HG03432 (cell line): ENCODE measurements at regions not wholly inside any gene's neighbourhood (a gene's known extent, or its start where the extent isn't known, plus 50 kb on each side); places are given as distances from the start of the nearest gene placed in this dataset.

Source experiments
- ATAC-seq: cut with Tn5 transposase; IDR thresholded peaks from one replicate; pipeline ENCODE4 v1.9.1; 2021; ENCODE audit warnings: mild to moderate bottlenecking, moderate library complexity; ENCODE audit not compliant: unreplicated experiment

DNA sequence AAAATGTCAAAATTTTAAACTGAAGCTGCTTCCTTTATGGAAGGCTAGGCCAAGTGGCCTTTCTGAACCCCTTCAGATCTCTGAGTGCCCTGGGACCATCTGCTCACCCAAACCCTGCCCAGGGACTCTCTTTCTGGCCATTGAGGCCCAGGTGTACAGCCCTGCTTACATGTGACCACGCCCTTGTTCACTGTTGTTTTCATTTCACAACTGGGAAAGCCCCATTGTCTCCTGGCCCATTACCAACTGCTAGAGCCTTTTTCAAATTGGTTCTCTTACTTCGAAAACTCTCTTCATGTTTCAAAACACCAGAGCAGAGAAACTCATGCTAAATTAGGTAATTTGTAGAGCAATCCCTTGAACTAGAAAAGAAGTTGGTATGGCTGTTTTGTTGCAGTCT is 219.5 kb upstream of the TANK start:
- ATAC-seq: peak; percentile 81

DNA sequence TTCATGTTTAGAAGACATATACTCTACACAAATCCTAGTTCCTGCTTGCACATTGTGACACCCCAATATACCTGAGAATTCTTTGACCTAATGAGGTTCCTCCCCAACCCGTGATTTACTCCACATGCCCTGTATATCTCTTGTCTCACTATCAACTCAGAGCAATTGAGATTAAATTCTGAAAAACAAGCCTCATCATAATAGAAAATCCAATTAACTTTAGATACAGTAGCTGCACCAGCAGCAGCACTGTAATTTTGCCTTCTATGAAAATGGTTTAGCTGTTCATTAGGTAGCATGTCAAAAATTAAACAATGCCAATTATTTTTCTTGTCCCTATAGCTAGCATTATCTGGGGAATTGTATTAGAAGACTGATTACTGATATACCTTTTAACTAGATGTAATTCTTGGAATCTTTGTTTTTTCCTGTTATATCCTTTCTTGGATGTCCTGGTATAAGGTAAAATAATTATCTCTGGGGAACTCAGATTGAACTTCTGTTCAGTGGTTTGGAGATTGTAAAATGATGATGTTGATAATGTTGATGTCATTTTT is 218.9 kb upstream of the TANK start:
- no peak for ATAC-seq

DNA sequence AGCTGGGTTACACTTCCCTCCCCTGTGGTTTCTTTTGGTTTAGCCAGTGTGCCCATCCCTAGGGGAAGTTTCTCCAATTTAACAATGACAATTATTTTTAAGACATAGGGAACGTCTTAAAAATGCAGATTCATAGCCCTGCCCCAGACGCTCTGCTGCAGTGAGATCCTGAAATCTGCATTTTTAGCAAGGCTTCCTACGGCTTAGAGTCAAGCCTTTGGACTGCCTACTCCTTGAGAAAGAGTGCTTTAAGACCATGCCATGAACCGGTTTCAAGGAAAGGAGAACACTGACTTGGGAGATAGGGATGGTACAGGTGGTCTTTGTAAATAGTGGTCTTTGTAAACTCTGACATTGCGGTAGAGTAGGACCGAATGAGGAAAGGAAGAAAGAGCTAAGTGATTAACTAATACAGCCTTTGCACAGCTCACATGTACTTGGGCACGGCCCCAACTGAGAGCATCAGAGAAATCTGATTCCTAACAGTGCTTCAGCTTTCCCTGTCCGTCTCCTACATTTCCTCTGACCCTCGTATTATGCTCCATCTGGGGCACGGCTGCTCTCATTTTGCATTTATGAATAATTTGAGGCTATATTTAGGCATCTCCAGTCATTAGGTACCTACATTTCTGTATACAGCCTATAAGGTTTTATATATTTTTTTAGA is 217.6 kb upstream of the TANK start:
- ATAC-seq: no peak

GRCh38 chr2:160943414-160943813 is 216.8 kb upstream of the TANK start:
- no peak for ATAC-seq

GRCh38 chr2:160952464-160953254 is 207.6 kb upstream of the TANK start:
- ATAC-seq: no peak

- ATAC-seq: no peak
Measured at GRCh38 chr2:160955578-160955977, 204.7 kb upstream of the TANK start.

DNA sequence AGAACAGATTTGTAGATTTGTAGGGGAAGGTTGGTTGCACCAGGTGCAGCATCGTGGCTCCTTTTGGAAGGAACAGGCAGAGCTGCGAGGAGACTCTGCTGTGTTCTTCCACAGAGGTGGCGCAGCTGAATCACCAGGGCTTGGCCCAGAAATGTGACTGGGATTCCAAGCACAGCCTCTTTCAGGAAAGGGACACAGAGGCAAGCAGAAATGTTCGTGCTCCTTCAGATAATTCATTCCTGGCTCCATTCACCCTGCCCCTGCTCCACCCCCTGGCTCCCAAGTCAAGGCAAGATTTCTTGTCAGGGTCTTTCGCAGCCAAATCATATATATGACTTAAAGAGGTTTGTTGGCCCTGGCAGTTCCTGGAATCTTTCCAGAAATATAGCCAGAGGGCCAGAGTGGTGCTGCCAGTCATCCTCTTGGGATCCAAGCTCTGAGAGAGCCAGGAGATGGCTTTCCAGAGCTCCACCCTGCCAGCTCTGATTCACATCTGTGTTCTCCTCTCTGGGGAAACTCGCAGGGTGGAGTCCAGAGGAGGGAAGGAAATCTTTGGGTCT is 203.9 kb upstream of the TANK start:
- ATAC-seq: no peak

GRCh38 chr2:160963957-160964356 is 196.3 kb upstream of the TANK start:
- no peak for ATAC-seq

- no peak for ATAC-seq
Measured at GRCh38 chr2:160967523-160967922, 192.7 kb upstream of the TANK start.

GRCh38 chr2:160968183-160968582 is 192.0 kb upstream of the TANK start:
- ATAC-seq: no peak

DNA sequence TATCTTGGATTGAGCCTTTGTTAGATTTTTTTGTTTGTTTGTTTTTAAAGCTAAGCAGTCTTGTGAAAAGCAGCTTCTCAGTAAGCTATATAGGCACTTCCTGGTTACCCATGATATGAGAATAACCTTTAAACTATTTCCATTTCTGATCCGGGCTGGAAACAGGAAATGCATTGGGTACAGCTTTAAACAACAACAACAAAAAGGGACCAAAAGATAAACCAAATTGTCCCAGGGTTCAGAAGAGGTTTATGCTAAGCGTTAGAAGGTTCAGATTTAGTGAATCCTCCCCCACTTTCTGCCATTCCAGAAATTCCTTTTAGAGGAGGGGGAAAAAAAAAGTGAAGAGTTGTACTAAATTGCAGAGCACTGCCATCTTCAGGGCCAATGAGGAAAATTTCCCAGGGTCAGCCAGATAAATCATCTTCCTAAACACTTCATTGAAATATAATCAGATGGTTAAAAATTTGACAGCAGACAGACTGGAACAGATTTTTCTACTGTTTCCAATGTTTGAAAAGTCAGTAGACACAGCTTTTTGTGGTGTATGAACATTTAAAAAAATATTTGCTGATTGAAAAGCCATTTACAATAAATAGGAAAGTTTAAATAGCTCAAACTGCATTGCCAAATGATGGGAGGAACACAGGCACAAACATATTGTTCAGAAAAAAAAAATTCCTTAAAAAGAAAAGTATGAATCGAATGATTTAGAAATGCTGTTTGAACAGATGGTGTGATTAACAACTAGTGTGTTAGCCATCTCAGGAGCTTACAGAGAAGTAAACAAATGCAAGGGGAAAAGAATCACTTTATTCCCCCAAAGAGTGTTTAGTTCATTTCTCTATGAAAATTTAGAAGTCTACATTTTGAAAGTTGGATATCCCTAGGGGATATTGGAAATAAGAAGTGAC is 189.9 kb upstream of the TANK start:
- ATAC-seq: no peak

DNA sequence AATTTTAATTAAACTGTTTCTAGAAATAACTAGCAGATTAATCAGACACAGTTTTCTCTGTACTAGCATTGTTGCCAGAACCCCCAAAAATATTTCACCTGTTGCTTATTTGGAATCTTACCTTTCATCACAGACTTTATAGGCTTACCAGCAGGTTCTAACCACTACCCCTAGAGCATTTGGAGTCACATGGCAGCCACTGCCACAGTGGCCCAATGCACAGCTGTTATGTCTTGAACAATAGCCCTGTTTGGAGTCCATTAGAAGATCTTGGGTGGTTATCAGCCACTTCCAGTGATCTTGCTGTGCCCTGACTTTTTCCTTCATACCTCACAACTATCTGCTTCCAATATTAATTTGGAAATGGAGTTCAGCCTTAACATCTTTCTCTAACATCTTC is 186.2 kb upstream of the TANK start:
- no peak for ATAC-seq

DNA sequence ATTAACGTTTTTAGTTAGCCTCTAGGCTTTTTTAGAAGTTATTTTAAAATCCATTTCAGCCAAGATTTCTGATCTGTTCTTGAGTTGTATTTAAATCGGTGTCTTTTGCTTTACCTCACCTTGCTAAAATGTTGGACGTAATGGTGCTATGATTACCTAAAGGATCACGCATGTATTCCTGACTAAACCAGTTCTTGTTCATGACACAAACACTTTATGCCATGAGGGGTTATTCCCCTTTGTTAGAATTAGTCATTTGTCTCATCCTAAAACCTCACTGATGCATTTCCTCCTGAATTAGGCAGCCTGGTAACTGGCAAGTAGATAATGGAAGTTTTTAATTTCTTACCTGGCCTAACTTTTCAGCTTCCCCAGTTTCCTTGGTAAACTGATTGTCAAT is 185.4 kb upstream of the TANK start:
- no peak for ATAC-seq

DNA sequence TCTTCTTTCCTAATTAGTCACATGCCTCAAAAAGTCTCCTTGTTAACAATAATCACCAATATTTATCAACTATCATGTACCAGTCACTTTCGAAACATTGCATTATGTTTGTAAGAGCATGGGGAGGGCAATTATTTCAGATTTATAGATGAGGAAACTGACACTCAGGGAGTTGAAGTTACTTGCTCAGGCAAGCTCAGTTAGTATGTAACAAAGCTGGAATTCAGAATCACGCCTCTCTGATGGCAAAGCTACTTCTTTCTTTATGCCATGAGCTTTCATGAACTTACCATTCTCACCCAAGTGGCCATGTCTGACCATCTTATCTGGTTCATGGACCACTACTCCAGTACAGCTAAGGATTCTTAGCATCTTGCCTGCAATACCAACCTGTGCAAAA is 183.4 kb upstream of the TANK start:
- ATAC-seq: no peak

GRCh38 chr2:160977376-160977775 is 182.9 kb upstream of the TANK start:
- no peak for ATAC-seq

DNA sequence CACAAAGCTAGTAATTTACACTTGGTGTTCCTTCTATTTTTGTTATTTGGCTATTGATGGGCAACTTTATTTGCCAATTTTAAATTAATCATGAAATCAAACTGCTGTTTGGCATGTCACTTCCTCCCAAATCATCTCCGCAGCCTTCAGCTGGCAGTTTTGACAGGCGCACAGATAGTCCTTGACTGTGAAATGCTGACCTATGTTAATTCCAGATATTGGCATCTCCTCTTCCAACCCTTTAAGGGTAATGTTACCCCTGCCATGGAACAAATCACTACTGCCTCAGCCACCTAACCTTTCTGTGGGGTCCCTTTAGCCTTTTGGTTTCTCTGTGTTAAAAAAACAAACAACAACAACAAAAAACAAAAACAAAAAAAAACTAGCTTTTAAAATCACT is 182.4 kb upstream of the TANK start:
- ATAC-seq: no peak

- no peak for ATAC-seq
Measured at GRCh38 chr2:160984426-160985077, 175.7 kb upstream of the TANK start.

- ATAC-seq: no peak
Measured at GRCh38 chr2:160989778-160990177, 170.4 kb upstream of the TANK start.

GRCh38 chr2:160993654-160994061 is 166.6 kb upstream of the TANK start:
- no peak for ATAC-seq
